GM12865 (cell line): ENCODE measurements at regions not wholly inside any gene's neighbourhood (a gene's known extent, or its start where the extent isn't known, plus 50 kb on each side); places are given as distances from the start of the nearest gene placed in this dataset.

Experiments
- DNase-seq: peaks from one replicate; pipeline ENCODE4 v3.0.0; 2010; ENCODE audit warnings: low read depth
- H3K4me3 ChIP-seq: 2 replicates; pipeline ENCODE4 v1.5.1; 2011; ENCODE audit warnings: mild to moderate bottlenecking, low read depth, low read length, control low read depth
- CTCF ChIP-seq: IDR thresholded peaks from 2 replicates; pipeline ENCODE4 v1.5.1; 2011; ENCODE audit warnings: low read length, control low read depth, low read depth, inconsistent platforms; ENCODE audit not compliant: insufficient read depth; ENCODE audit errors: missing control alignments

DNA sequence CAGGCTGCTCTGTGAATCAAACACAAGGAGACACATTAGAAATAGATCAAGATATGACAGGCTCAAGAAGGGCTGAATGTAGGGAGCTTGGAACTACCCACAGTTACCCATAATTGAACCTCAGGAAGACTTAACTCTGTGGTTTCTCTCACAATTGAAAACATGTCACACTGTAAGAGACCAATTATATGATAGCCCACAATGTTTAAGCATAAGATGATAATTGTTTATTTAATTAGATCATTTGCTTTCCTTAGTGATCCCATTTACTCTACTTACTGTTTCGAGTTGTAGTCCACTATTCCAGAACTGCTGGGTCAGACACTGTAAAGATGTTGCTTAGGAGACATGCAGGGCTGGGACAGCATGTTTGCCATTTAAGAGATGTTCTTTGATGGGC is 201.3 kb upstream of the RARB start:
- no peak overlapping the region for H3K4me3 ChIP-seq
- DNase-seq: no peak
- no peak for TF ChIP-seq CTCF

GRCh38 chr3:25229586-25229985 is 198.5 kb upstream of the RARB start:
- TF ChIP-seq CTCF: no peak
- no peak for DNase-seq
- H3K4me3 ChIP-seq: no peak overlapping the region

DNA sequence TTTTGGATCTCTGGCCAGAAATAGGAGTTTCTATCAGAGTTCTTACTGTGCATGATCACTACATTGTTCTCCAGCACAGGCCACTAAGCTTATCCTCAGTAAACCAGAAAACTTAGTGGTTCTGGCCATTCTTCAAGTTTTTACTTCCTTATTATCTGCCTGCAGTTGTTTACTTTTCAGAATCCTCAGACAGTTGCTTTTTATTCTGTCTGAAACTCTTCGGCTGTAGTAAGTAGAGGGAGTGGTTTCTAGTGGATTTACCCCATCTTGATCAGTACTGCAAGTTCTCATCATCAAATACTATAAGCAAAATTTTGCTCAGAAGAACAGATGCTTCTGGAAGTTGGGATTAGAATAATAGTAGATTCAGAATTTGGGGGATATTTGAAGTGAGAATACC is 193.0 kb upstream of the RARB start:
- TF ChIP-seq CTCF: no peak
- no peak for DNase-seq
- H3K4me3 ChIP-seq: no peak overlapping the region

GRCh38 chr3:25235466-25235865 is 192.6 kb upstream of the RARB start:
- DNase-seq: no peak
- no peak for TF ChIP-seq CTCF
- no peak overlapping the region for H3K4me3 ChIP-seq

DNA sequence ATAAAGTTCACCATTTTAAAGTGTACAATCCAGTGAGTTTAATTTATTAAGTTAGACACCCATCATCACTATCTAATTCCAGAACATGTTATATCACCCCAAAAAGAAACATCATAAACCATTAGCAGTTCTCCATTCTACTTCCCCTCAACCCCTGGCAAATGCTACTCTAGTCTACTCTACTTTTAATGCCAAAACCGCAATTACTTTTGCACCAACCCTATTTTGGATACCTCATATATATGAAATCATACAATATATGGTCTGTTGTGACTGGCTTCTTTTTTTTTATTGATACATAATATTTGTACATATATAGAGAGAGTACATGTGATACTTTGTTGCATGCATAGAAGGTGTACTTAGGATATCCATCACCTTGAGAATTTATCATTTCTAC is 190.5 kb upstream of the RARB start:
- no peak overlapping the region for H3K4me3 ChIP-seq
- DNase-seq: no peak
- TF ChIP-seq CTCF: no peak

GRCh38 chr3:25239042-25239441 is 189.0 kb upstream of the RARB start:
- TF ChIP-seq CTCF: no peak
- no peak for DNase-seq
- no peak overlapping the region for H3K4me3 ChIP-seq

- no peak for TF ChIP-seq CTCF
- no peak for DNase-seq
Observed at GRCh38 chr3:25246913-25247312, 181.2 kb upstream of the RARB start.

More at GRCh38 chr3:25246913-25247312, 181.2 kb upstream of the RARB start:
- H3K4me3 ChIP-seq: no peak overlapping the region
